PC-9 (cell line): ENCODE measurements at regions not wholly inside any gene's neighbourhood (a gene's known extent, or its start where the extent isn't known, plus 50 kb on each side); places are given as distances from the start of the nearest gene placed in this dataset.

ENCODE experiments used
- EZH2 ChIP-seq: fragments of 200-600 bp; sonication (generic); IDR thresholded peaks from 2 replicates; pipeline ENCODE4 v1.8.0; 2017; ENCODE audit warnings: antibody characterized with exemption, low read depth
- TF ChIP-seq, protein P1 (sequence below): fragments of 200-600 bp; sonication (generic); conservative IDR thresholded peaks from 2 replicates; pipeline ENCODE4 v1.6.1; 2017; ENCODE audit warnings: mixed run types, antibody characterized with exemption, mild to moderate bottlenecking, moderate library complexity

- TF ChIP-seq, protein P1, sequence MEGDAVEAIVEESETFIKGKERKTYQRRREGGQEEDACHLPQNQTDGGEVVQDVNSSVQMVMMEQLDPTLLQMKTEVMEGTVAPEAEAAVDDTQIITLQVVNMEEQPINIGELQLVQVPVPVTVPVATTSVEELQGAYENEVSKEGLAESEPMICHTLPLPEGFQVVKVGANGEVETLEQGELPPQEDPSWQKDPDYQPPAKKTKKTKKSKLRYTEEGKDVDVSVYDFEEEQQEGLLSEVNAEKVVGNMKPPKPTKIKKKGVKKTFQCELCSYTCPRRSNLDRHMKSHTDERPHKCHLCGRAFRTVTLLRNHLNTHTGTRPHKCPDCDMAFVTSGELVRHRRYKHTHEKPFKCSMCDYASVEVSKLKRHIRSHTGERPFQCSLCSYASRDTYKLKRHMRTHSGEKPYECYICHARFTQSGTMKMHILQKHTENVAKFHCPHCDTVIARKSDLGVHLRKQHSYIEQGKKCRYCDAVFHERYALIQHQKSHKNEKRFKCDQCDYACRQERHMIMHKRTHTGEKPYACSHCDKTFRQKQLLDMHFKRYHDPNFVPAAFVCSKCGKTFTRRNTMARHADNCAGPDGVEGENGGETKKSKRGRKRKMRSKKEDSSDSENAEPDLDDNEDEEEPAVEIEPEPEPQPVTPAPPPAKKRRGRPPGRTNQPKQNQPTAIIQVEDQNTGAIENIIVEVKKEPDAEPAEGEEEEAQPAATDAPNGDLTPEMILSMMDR: no peak
- TF ChIP-seq EZH2: no peak
Observed at GRCh38 chr11:104572279-104572678, 326.0 kb downstream of the CASP12 start.
